Mammary epithelial cell (primary cell): ENCODE measurements at regions not wholly inside any gene's neighbourhood (a gene's known extent, or its start where the extent isn't known, plus 50 kb on each side); places are given as distances from the start of the nearest gene placed in this dataset.

Experiments used
- EZH2 ChIP-seq: IDR thresholded peaks from 2 replicates; pipeline ENCODE4 v1.6.1; 2012; ENCODE audit warnings: low read length, inconsistent platforms, borderline replicate concordance
- TF ChIP-seq, protein P1 (sequence below), 2 donors: IDR thresholded peaks in 1 of 2; conservative IDR thresholded peaks in 1 of 2; 2 replicates each; pipeline ENCODE4 v1.5.1; 2011 to 2012; ENCODE audit warnings: inconsistent platforms in 2 of 2, low read length in 2 of 2, mild to moderate bottlenecking in 2 of 2, control low read depth in 1 of 2, low read depth in 1 of 2; ENCODE audit not compliant: insufficient read depth in 1 of 2; ENCODE audit errors: extremely low read depth in 1 of 2

- no peak for TF ChIP-seq EZH2
- TF ChIP-seq, protein P1, sequence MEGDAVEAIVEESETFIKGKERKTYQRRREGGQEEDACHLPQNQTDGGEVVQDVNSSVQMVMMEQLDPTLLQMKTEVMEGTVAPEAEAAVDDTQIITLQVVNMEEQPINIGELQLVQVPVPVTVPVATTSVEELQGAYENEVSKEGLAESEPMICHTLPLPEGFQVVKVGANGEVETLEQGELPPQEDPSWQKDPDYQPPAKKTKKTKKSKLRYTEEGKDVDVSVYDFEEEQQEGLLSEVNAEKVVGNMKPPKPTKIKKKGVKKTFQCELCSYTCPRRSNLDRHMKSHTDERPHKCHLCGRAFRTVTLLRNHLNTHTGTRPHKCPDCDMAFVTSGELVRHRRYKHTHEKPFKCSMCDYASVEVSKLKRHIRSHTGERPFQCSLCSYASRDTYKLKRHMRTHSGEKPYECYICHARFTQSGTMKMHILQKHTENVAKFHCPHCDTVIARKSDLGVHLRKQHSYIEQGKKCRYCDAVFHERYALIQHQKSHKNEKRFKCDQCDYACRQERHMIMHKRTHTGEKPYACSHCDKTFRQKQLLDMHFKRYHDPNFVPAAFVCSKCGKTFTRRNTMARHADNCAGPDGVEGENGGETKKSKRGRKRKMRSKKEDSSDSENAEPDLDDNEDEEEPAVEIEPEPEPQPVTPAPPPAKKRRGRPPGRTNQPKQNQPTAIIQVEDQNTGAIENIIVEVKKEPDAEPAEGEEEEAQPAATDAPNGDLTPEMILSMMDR (conservative IDR thresholded peaks at IDR 0.05 in 1 of 2, IDR thresholded peaks at IDR 0.05 in 1 of 2; ENCODE audit: extremely low read depth in 1 of 2, insufficient read depth in 1 of 2, low read depth in 1 of 2, low read length in 2 of 2), result no peak
These were observed 1621.3 kb upstream of the B3GALT2 start for GRCh38 chr1:194807530-194808220.
